ENCODE measurements at regions not wholly inside any gene's neighbourhood (a gene's known extent, or its start where the extent isn't known, plus 50 kb on each side); places are given as distances from the start of the nearest gene placed in this dataset.

DNA sequence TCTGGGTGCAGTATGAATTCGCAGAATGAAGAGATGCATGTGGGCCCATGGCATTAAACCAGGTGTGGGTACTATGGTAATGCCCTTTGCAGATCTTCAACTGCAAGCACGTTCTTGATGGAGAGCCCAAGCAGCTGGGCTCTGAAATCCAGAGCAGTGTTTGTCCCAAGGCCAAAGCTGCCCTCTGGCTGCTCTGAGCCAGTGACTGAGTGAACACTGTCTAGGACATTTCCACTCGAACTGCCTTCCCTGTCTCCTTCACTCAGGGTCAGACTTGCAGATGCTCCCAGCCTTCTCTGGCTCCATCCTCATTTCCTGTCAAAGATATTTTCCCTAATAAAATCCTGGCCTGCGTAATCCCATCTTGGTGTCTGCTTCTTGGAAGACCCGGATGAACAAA lies 80.2 kb upstream of the GJB6 start:
- Mint-ChIP-seq H3K9me3 (ENCODE audit: unreplicated experiment) (peaks cover 7% of the 10 kb centered on the region), H3K27me3 (ENCODE audit: low read depth, unreplicated experiment) (peaks cover 3% of the 10 kb centered on the region), H3K27ac (ENCODE audit: unreplicated experiment) (no peak overlapping the region), H3K36me3 (ENCODE audit: low read depth, unreplicated experiment) (no peaks in the 10 kb centered on the region), H3K4me1 (ENCODE audit: low read depth, unreplicated experiment) (no peaks in the 10 kb centered on the region), H3K4me3 (ENCODE audit: unreplicated experiment) (no peak overlapping the region)
- no peak overlapping the region for H3K4me3 ChIP-seq (ENCODE audit: insufficient read depth, low read depth, low read length)
- no peaks in the 10 kb centered on the region for H3K79me2 ChIP-seq (ENCODE audit: insufficient read depth, low read length)
- no peak for TF ChIP-seq EZH2 (IDR thresholded peaks at IDR 0.05; ENCODE audit: insufficient read depth, low read length)
- TF ChIP-seq, protein P1, sequence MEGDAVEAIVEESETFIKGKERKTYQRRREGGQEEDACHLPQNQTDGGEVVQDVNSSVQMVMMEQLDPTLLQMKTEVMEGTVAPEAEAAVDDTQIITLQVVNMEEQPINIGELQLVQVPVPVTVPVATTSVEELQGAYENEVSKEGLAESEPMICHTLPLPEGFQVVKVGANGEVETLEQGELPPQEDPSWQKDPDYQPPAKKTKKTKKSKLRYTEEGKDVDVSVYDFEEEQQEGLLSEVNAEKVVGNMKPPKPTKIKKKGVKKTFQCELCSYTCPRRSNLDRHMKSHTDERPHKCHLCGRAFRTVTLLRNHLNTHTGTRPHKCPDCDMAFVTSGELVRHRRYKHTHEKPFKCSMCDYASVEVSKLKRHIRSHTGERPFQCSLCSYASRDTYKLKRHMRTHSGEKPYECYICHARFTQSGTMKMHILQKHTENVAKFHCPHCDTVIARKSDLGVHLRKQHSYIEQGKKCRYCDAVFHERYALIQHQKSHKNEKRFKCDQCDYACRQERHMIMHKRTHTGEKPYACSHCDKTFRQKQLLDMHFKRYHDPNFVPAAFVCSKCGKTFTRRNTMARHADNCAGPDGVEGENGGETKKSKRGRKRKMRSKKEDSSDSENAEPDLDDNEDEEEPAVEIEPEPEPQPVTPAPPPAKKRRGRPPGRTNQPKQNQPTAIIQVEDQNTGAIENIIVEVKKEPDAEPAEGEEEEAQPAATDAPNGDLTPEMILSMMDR (IDR thresholded peaks at IDR 0.05; ENCODE audit: insufficient read depth, low read depth, low read length), result no peak
- FAIRE-seq, result no peak
- H2AFZ ChIP-seq (ENCODE audit: low read depth, low read length), result no peak overlapping the region
- no peak for DNase-seq (ENCODE audit: low read depth)
- no peak overlapping the region for H3K4me2 ChIP-seq (ENCODE audit: low read length)
- no peak overlapping the region for H3K9ac ChIP-seq (ENCODE audit: low read length)
- no peaks in the 10 kb centered on the region for H3K36me3 ChIP-seq (ENCODE audit: insufficient read depth, low read length)
- H3K27me3 ChIP-seq (ENCODE audit: insufficient read depth, low read length), result peaks cover 15% of the 10 kb centered on the region
- H3K4me1 ChIP-seq (ENCODE audit: insufficient read depth, low read length), result no peaks in the 10 kb centered on the region
- H3K9me3 ChIP-seq (ENCODE audit: insufficient read depth, low read depth, low read length), result no peaks in the 10 kb centered on the region
- H3K27ac ChIP-seq (ENCODE audit: low read depth, low read length), result no peak overlapping the region
- no peaks in the 10 kb centered on the region for H4K20me1 ChIP-seq (ENCODE audit: insufficient read depth, low read length)

DNA sequence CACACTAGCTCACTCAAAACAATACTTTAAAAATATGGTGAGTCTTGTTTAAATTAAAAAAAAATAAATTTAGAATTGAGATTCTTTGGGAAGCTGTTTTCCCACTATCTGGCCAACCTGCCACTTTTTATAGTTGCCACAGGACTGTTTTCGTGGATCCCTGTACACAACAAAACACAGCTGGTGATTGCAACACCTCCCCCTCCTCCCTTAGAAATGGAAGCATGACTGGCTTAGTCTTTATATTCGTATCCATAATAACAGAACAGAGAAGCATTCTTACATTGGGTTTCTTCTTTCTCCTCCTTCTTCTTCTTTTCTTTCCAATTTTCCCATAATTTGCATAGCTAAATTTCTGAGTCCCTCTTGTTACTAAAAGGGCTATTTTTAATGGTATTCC lies 79.5 kb upstream of the GJB6 start:
- Histone ChIP-seq H3K4me2 (ENCODE audit: low read length) (no peak overlapping the region), H3K9ac (ENCODE audit: low read length) (no peak overlapping the region), H4K20me1 (ENCODE audit: insufficient read depth, low read length) (no peaks in the 10 kb centered on the region), H3K9me3 (ENCODE audit: insufficient read depth, low read depth, low read length) (no peaks in the 10 kb centered on the region), H3K36me3 (ENCODE audit: insufficient read depth, low read length) (no peaks in the 10 kb centered on the region), H3K79me2 (ENCODE audit: insufficient read depth, low read length) (no peaks in the 10 kb centered on the region), H3K27me3 (ENCODE audit: insufficient read depth, low read length) (peaks cover 15% of the 10 kb centered on the region), H3K4me3 (ENCODE audit: insufficient read depth, low read depth, low read length) (no peak overlapping the region), H3K27ac (ENCODE audit: low read depth, low read length) (no peak overlapping the region), H2AFZ (ENCODE audit: low read depth, low read length) (no peak overlapping the region), H3K4me1 (ENCODE audit: insufficient read depth, low read length) (no peaks in the 10 kb centered on the region)
- no peaks in the 10 kb centered on the region for H3K36me3 Mint-ChIP-seq (ENCODE audit: low read depth, unreplicated experiment)
- TF ChIP-seq EZH2 (IDR thresholded peaks at IDR 0.05; ENCODE audit: insufficient read depth, low read length), result no peak
- TF ChIP-seq, protein P1 (IDR thresholded peaks at IDR 0.05; ENCODE audit: insufficient read depth, low read depth, low read length), result no peak
- H3K27ac Mint-ChIP-seq (ENCODE audit: unreplicated experiment), result no peak overlapping the region
- FAIRE-seq, result no peak
- no peak overlapping the region for H3K4me3 Mint-ChIP-seq (ENCODE audit: unreplicated experiment)
- DNase-seq (ENCODE audit: low read depth), result no peak
- H3K4me1 Mint-ChIP-seq (ENCODE audit: low read depth, unreplicated experiment), result no peaks in the 10 kb centered on the region
- peaks cover 7% of the 10 kb centered on the region for H3K9me3 Mint-ChIP-seq (ENCODE audit: unreplicated experiment)
- H3K27me3 Mint-ChIP-seq (ENCODE audit: low read depth, unreplicated experiment), result peaks cover 3% of the 10 kb centered on the region

DNA sequence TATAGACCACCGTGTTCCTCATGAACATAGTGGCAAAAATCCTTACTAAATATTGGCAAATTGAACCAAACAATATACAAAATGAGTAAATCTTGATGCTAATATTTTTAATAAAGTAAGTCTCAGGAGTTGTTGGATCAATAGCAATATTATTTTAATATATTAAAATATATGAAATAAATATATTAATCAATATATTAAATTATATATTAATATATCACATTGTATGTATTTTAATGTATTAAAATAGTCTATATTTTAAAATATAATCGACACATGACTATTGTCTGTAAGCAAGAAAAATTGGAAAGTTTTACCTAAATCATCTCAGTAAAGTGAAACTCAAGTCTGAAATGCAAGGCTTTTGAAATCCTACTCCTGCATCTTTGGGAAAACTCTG lies 78.9 kb upstream of the GJB6 start:
- no peak overlapping the region for H3K27ac ChIP-seq (ENCODE audit: low read depth, low read length)
- Mint-ChIP-seq H3K27ac (ENCODE audit: unreplicated experiment) (no peak overlapping the region), H3K9me3 (ENCODE audit: unreplicated experiment) (peaks cover 9% of the 10 kb centered on the region), H3K27me3 (ENCODE audit: low read depth, unreplicated experiment) (peaks cover 3% of the 10 kb centered on the region), H3K4me3 (ENCODE audit: unreplicated experiment) (no peak overlapping the region), H3K4me1 (ENCODE audit: low read depth, unreplicated experiment) (no peaks in the 10 kb centered on the region), H3K36me3 (ENCODE audit: low read depth, unreplicated experiment) (no peaks in the 10 kb centered on the region)
- TF ChIP-seq EZH2 (IDR thresholded peaks at IDR 0.05; ENCODE audit: insufficient read depth, low read length), result no peak
- TF ChIP-seq, protein P1 (IDR thresholded peaks at IDR 0.05; ENCODE audit: insufficient read depth, low read depth, low read length), result no peak
- H3K79me2 ChIP-seq (ENCODE audit: insufficient read depth, low read length), result no peaks in the 10 kb centered on the region
- no peaks in the 10 kb centered on the region for H4K20me1 ChIP-seq (ENCODE audit: insufficient read depth, low read length)
- no peaks in the 10 kb centered on the region for H3K36me3 ChIP-seq (ENCODE audit: insufficient read depth, low read length)
- FAIRE-seq (no peak), DNase-seq (ENCODE audit: low read depth) (no peak)
- no peak overlapping the region for H3K4me3 ChIP-seq (ENCODE audit: insufficient read depth, low read depth, low read length)
- no peak overlapping the region for H3K9ac ChIP-seq (ENCODE audit: low read length)
- H3K9me3 ChIP-seq (ENCODE audit: insufficient read depth, low read depth, low read length), result no peaks in the 10 kb centered on the region
- peaks cover 15% of the 10 kb centered on the region for H3K27me3 ChIP-seq (ENCODE audit: insufficient read depth, low read length)
- no peak overlapping the region for H3K4me2 ChIP-seq (ENCODE audit: low read length)
- no peaks in the 10 kb centered on the region for H3K4me1 ChIP-seq (ENCODE audit: insufficient read depth, low read length)
- H2AFZ ChIP-seq (ENCODE audit: low read depth, low read length), result no peak overlapping the region
